Smooth muscle cell (in vitro differentiated cells): ENCODE measurements at regions not wholly inside any gene's neighbourhood (a gene's known extent, or its start where the extent isn't known, plus 50 kb on each side); places are given as distances from the start of the nearest gene placed in this dataset.

Source experiments
- DNase-seq: peaks from one replicate; lab custom pipeline; 2025; ENCODE audit not compliant: unreplicated experiment; lab: John Stamatoyannopoulos, UW
- H2AFZ ChIP-seq: fragments of 200-600 bp; sonication (generic); 2 replicates; pipeline ENCODE4 v1.6.0; 2016; ENCODE audit warnings: antibody characterized with exemption, low read depth, mild to moderate bottlenecking
- H3F3A ChIP-seq: fragments of 200-600 bp; sonication (generic); 2 replicates; pipeline ENCODE4 v1.6.0; 2017; ENCODE audit warnings: antibody characterized with exemption, low read depth
- H3K27ac ChIP-seq: fragments of 200-600 bp; sonication (generic); 2 replicates; pipeline ENCODE4 v1.5.1; 2016; ENCODE audit warnings: low read depth, mild to moderate bottlenecking
- H3K27me3 ChIP-seq: fragments of 200-600 bp; sonication (generic); 2 replicates; pipeline ENCODE4 v1.6.1; 2016; ENCODE audit warnings: low read depth, mild to moderate bottlenecking
- H3K36me3 ChIP-seq: fragments of 200-600 bp; sonication (generic); 2 replicates; pipeline ENCODE4 v1.5.1; 2016; ENCODE audit warnings: low read depth
- H3K4me1 ChIP-seq: fragments of 200-600 bp; sonication (generic); 2 replicates; pipeline ENCODE4 v1.5.1; 2016; ENCODE audit warnings: low read depth
- H3K4me2 ChIP-seq: fragments of 200-600 bp; sonication (generic); 2 replicates; pipeline ENCODE4 v1.6.0; 2016; ENCODE audit warnings: mild to moderate bottlenecking
- H3K4me3 ChIP-seq: fragments of 200-600 bp; sonication (generic); 2 replicates; pipeline ENCODE4 v1.5.1; 2016; ENCODE audit warnings: mild to moderate bottlenecking
- H3K79me2 ChIP-seq: fragments of 200-600 bp; sonication (generic); 2 replicates; pipeline ENCODE4 v1.6.0; 2016; ENCODE audit warnings: low read depth, mild to moderate bottlenecking
- H3K9ac ChIP-seq: fragments of 200-600 bp; sonication (generic); 2 replicates; pipeline ENCODE4 v1.6.0; 2016; ENCODE audit warnings: low read depth
- H3K9me3 ChIP-seq: fragments of 200-600 bp; sonication (generic); replicated peaks from 2 replicates; pipeline ENCODE4 v1.5.1; 2016; ENCODE audit warnings: low read depth
- H4K20me1 ChIP-seq: fragments of 200-600 bp; sonication (generic); 2 replicates; pipeline ENCODE4 v1.6.0; 2016; ENCODE audit warnings: low read depth
- CTCF ChIP-seq: fragments of 200-600 bp; sonication (generic); IDR thresholded peaks from 2 replicates; pipeline ENCODE4 v1.5.1; 2017; ENCODE audit warnings: borderline replicate concordance, mild to moderate bottlenecking, antibody characterized with exemption; ENCODE audit not compliant: insufficient read depth, poor library complexity, severe bottlenecking
- WGBS: methylation state at CpG from one replicate; pipeline ENCODE4 v1.1.7; 2016; ENCODE audit warnings: low lambda C conversion rate; 5-methylcytosine and 5-hydroxymethylcytosine counted together

- no peak for TF ChIP-seq CTCF
- H3K4me1 ChIP-seq = no peaks in the 10 kb centered on the region
- 91% methylated on average over 3 of the region's 3 CpGs for WGBS
- no peaks in the 10 kb centered on the region for H4K20me1 ChIP-seq
- no peaks in the 10 kb centered on the region for H3K36me3 ChIP-seq
- H3K27ac ChIP-seq = no peak overlapping the region
- H3K4me2 ChIP-seq = no peak overlapping the region
- H3K9me3 ChIP-seq = no peaks in the 10 kb centered on the region
- DNase-seq = no peak
- no peaks in the 10 kb centered on the region for H3F3A ChIP-seq
- no peak overlapping the region for H2AFZ ChIP-seq
- H3K27me3 ChIP-seq = no peaks in the 10 kb centered on the region
- no peak overlapping the region for H3K9ac ChIP-seq
- H3K4me3 ChIP-seq = no peak overlapping the region
- no peaks in the 10 kb centered on the region for H3K79me2 ChIP-seq
Observed at GRCh38 chr7:16084370-16084769, 337.0 kb downstream of the CRPPA start.

- WGBS = 44% methylated on average over 3 of the region's 3 CpGs
- Histone ChIP-seq H3K4me1 (no peaks in the 10 kb centered on the region), H3K27me3 (no peaks in the 10 kb centered on the region), H3K9me3 (no peaks in the 10 kb centered on the region), H3K79me2 (no peaks in the 10 kb centered on the region), H3K27ac (no peak overlapping the region), H3F3A (no peaks in the 10 kb centered on the region), H2AFZ (no peak overlapping the region), H3K36me3 (no peaks in the 10 kb centered on the region), H3K4me2 (no peak overlapping the region), H3K4me3 (no peak overlapping the region), H4K20me1 (no peaks in the 10 kb centered on the region), H3K9ac (no peak overlapping the region)
- no peak for DNase-seq
- TF ChIP-seq CTCF = no peak
Observed at GRCh38 chr7:16083931-16084330, 337.4 kb downstream of the CRPPA start.

GRCh38 chr7:16080131-16080530 is 341.2 kb downstream of the CRPPA start:
- no peak for DNase-seq
- Histone ChIP-seq H2AFZ (no peak overlapping the region), H3K36me3 (no peaks in the 10 kb centered on the region), H3K4me2 (no peak overlapping the region), H3F3A (no peaks in the 10 kb centered on the region), H3K4me3 (no peak overlapping the region), H4K20me1 (no peaks in the 10 kb centered on the region), H3K79me2 (no peaks in the 10 kb centered on the region), H3K9me3 (no peaks in the 10 kb centered on the region), H3K9ac (no peak overlapping the region), H3K4me1 (no peaks in the 10 kb centered on the region), H3K27me3 (no peaks in the 10 kb centered on the region), H3K27ac (no peak overlapping the region)
- no peak for TF ChIP-seq CTCF
- whole genome bisulfite sequencing = 88% methylated on average over 2 of the region's 2 CpGs

GRCh38 chr7:16079723-16080122 is 341.6 kb downstream of the CRPPA start:
- Histone ChIP-seq H3K9me3 (no peaks in the 10 kb centered on the region), H3K79me2 (no peaks in the 10 kb centered on the region), H3K27me3 (no peaks in the 10 kb centered on the region), H3K4me2 (no peak overlapping the region), H3K4me1 (no peaks in the 10 kb centered on the region), H3F3A (no peaks in the 10 kb centered on the region), H2AFZ (no peak overlapping the region), H4K20me1 (no peaks in the 10 kb centered on the region), H3K27ac (no peak overlapping the region), H3K9ac (no peak overlapping the region), H3K4me3 (no peak overlapping the region), H3K36me3 (no peaks in the 10 kb centered on the region)
- 96% methylated on average over 3 of the region's 3 CpGs for WGBS
- TF ChIP-seq CTCF = no peak
- DNase-seq = no peak
